Esophagus muscularis mucosa (tissue), 4 donors: ENCODE measurements at regions not wholly inside any gene's neighbourhood (a gene's known extent, or its start where the extent isn't known, plus 50 kb on each side); places are given as distances from the start of the nearest gene placed in this dataset.

Experiments
- CTCF ChIP-seq, 3 experiments: fragments of 200-600 bp in 2 of 3; fragments of 450-650 bp in 1 of 3; sonication (generic) in 2 of 3; IDR thresholded peaks; one replicate each; pipeline ENCODE4 v1.5.1; 2017 to 2019; ENCODE audit warnings: antibody characterized with exemption in 3 of 3, mild to moderate bottlenecking in 2 of 3, moderate library complexity in 1 of 3
- EP300 ChIP-seq: sonication (generic); formaldehyde crosslinking; IDR thresholded peaks from one replicate; pipeline ENCODE4 v1.6.1; 2017; ENCODE audit warnings: antibody characterized with exemption
- POLR2A ChIP-seq: fragments of 450-650 bp; IDR thresholded peaks from one replicate; pipeline ENCODE4 v1.6.1; 2017; ENCODE audit warnings: antibody characterized with exemption, moderate library complexity, mild to moderate bottlenecking, low read depth
- POLR2AphosphoS5 ChIP-seq, 2 donors: sonication (generic); formaldehyde crosslinking; IDR thresholded peaks; one replicate each; pipeline ENCODE4 v1.6.1; 2017; ENCODE audit warnings: antibody characterized with exemption in 2 of 2

GRCh38 chr10:120103738-120104560, 211.4 kb downstream of the SEC23IP start:
- TF ChIP-seq EP300 (no peak), POLR2A (no peak), CTCF (IDR thresholded peaks at IDR 0.05) (no peak), POLR2AphosphoS5 (IDR thresholded peaks at IDR 0.05) (no peak)
